Testis (tissue), 2 donors: ENCODE measurements at regions not wholly inside any gene's neighbourhood (a gene's known extent, or its start where the extent isn't known, plus 50 kb on each side); places are given as distances from the start of the nearest gene placed in this dataset.
"Not testable (repeated sequence)": the region's sequence is repeated elsewhere in the genome, so short reads cannot be mapped to it uniquely, and the experiment has no call there.

Source experiments
- DNase-seq: peaks from one replicate; pipeline ENCODE4 v3.0.0-alpha.2; 2019
- H3K27ac ChIP-seq, 2 donors: fragments of 200-600 bp; sonication (generic); one replicate each; pipeline ENCODE4 v1.5.1; 2019
- H3K27me3 ChIP-seq: fragments of 200-600 bp; sonication (generic); one replicate; pipeline ENCODE4 v1.5.1; 2019
- H3K36me3 ChIP-seq: fragments of 200-600 bp; sonication (generic); one replicate; pipeline ENCODE4 v1.5.1; 2017; ENCODE audit warnings: low read depth; ENCODE audit errors: missing control alignments
- H3K4me1 ChIP-seq: fragments of 200-600 bp; sonication (generic); one replicate; pipeline ENCODE4 v1.5.1; 2019
- H3K4me3 ChIP-seq, 2 donors: fragments of 200-600 bp; sonication (generic); one replicate each; pipeline ENCODE4 v1.5.1; 2017 to 2019
- H3K9me3 ChIP-seq: fragments of 200-600 bp; sonication (generic); one replicate; pipeline ENCODE4 v1.5.1; 2017
- POLR2A ChIP-seq: fragments of 450-650 bp; IDR thresholded peaks from one replicate; pipeline ENCODE4 v1.6.1; 2017; ENCODE audit warnings: antibody characterized with exemption, mild to moderate bottlenecking, moderate library complexity
- WGBS, 2 donors: methylation state at CpG; one replicate each; pipeline ENCODE4 v1.1.5; 2018; 5-methylcytosine and 5-hydroxymethylcytosine counted together
- intact Hi-C: fragments of 100-400 bp; cut with DNase I; formaldehyde crosslinking; loops from one replicate; pipeline ENCODE4 v1.15.1; 2023; ENCODE audit warnings: low total_unique reads
- TF ChIP-seq, protein P1 (sequence below), 3 experiments: fragments of 450-650 bp in 2 of 3; fragments of 200-600 bp in 1 of 3; sonication (generic) in 1 of 3; IDR thresholded peaks; one replicate each; pipeline ENCODE4 v1.5.1; 2016 to 2019; ENCODE audit warnings: antibody characterized with exemption in 3 of 3, mild to moderate bottlenecking in 2 of 3, moderate library complexity in 1 of 3

DNA sequence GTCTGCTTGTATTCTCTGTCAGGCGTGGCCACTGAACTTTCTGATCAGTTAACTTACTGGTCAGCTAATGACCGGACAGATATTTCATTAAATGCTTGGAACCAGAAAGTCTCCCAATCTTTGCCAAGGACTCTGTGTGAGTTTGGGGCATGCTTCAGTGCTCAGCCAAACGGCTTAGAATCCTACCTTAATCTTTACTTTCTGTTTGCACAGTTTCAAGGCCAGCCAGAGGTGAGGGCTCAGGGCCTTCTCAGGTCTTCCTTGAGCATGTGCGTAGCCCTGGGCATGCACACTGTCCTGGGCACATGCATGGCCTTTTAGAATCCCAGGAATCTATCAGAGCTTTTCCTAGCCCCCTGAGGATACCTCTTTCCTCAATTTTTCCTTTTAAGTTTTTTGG lies 230.1 kb downstream of the RAB11FIP4 start:
- no peak for DNase-seq
- 55 to 65% methylated on average over 4 of the region's 4 CpGs for WGBS, 2 donors

DNA sequence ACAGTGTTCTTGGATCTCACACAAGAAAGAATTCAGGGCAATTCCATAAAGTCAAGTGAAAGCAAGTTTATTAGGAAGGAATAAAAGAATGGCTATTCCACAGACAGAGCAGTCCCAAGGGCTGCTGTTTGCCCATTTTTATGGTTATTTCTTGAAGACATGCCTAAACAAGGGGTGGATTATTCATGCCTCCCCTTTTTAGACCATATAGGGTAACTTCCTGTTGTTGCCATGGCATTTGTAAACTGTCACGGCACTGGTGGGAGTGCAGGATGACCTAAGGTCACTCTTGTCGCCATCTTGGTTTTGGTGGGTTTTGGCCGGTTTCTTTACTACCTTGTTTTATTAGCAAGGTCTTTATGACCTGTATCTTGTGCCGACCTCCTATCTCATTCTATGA lies 219.6 kb downstream of the RAB11FIP4 start:
- H3K27ac ChIP-seq, DNase-seq, H3K9me3 ChIP-seq, H3K27me3 ChIP-seq, H3K4me3 ChIP-seq, intact Hi-C loops, H3K36me3 ChIP-seq, H3K4me1 ChIP-seq: not testable (repeated sequence)
- 90 to 93% methylated on average over 4 of the region's 4 CpGs for WGBS, 2 donors

More for the DNA sequence above, 230.1 kb downstream of the RAB11FIP4 start:
- no peaks in the 10 kb centered on the region for H3K27me3 ChIP-seq
- H3K4me1 ChIP-seq, result no peaks in the 10 kb centered on the region
- no peak overlapping the region for H3K27ac ChIP-seq
- H3K9me3 ChIP-seq, result no peaks in the 10 kb centered on the region
- no peak for TF ChIP-seq POLR2A
- TF ChIP-seq, protein P1, sequence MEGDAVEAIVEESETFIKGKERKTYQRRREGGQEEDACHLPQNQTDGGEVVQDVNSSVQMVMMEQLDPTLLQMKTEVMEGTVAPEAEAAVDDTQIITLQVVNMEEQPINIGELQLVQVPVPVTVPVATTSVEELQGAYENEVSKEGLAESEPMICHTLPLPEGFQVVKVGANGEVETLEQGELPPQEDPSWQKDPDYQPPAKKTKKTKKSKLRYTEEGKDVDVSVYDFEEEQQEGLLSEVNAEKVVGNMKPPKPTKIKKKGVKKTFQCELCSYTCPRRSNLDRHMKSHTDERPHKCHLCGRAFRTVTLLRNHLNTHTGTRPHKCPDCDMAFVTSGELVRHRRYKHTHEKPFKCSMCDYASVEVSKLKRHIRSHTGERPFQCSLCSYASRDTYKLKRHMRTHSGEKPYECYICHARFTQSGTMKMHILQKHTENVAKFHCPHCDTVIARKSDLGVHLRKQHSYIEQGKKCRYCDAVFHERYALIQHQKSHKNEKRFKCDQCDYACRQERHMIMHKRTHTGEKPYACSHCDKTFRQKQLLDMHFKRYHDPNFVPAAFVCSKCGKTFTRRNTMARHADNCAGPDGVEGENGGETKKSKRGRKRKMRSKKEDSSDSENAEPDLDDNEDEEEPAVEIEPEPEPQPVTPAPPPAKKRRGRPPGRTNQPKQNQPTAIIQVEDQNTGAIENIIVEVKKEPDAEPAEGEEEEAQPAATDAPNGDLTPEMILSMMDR (IDR thresholded peaks at IDR 0.05), result no peak
- H3K36me3 ChIP-seq, result no peaks in the 10 kb centered on the region
- H3K4me3 ChIP-seq, result no peak overlapping the region
- intact Hi-C loops, result no loop called here

DNA sequence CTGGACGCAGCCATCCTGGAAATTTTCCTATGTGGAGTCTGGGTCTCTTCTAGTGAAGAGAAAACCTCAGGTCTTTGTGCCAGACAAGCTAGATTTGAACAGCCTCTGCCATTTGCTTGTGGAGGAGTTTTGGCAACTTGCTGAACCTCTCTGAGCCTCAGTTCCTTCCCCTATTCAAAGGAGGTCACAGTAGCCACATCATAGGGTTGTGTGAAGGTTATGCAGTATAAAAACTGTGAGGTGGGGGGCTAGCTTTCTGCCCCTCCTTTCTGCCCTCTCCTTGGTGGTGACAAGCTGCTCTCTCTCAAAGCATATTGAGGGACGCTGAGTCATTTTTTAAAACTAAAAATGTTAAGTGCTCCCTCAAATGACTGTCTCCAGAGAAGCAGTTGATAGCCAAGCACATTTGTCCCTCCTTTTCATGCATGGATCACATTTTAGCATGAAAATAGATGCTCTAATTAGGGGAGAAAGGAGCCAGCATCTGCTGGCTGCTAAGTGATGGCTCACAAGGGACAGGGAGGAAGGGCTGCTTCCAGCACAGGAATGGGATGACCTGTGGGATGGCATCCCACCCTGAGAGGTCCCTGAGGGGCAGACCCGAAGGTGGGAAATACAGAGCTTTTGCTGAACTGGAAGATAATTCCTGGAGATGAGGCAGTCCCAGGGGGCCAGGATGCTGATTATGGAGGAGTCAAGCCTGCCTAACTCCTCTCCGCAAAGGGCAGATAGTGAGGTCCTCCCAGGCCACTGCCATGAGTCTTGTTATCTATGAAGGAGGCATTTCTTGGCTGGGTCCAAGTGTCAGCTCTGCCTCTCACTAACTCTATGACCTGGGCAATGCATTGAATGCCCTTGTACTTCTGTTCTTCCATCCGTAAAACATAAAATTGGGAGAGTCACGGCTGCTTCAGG lies 218.8 kb downstream of the RAB11FIP4 start:
- H3K4me3 ChIP-seq, result no peak overlapping the region
- intact Hi-C loops, result no loop called here
- no peaks in the 10 kb centered on the region for H3K4me1 ChIP-seq
- no peaks in the 10 kb centered on the region for H3K27me3 ChIP-seq
- H3K9me3 ChIP-seq, result no peaks in the 10 kb centered on the region
- TF ChIP-seq POLR2A, result no peak
- 70% methylated on average over 5 to 6 of the region's 6 CpGs for WGBS, 2 donors
- H3K27ac ChIP-seq, result no peak overlapping the region
- no peaks in the 10 kb centered on the region for H3K36me3 ChIP-seq
- no peak for DNase-seq

DNA sequence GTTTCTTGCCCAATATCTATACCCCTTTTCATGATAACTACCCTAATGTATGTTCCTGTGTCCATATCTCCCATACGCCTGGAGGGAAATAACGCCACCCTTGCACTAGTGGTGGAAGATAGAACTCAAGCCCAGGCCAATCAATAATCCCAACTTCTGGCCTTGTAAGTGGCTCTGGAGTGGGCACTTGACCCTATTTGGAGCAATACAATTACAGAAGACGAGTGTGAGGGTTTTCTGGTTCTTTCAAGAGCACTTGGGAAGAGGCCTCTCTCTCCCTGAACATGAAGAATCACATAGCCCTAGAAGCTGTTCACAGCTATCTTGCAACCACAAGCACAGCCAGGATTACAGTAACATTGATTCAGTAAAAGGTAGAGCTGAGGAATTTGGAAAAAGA lies 217.9 kb downstream of the RAB11FIP4 start:
- H3K36me3 ChIP-seq, result no peaks in the 10 kb centered on the region
- H3K4me1 ChIP-seq, result no peaks in the 10 kb centered on the region
- H3K27ac ChIP-seq, result no peak overlapping the region
- intact Hi-C loops, result no loop called here
- no peak for DNase-seq
- no peaks in the 10 kb centered on the region for H3K9me3 ChIP-seq
- no peak overlapping the region for H3K4me3 ChIP-seq
- H3K27me3 ChIP-seq, result no peaks in the 10 kb centered on the region
- WGBS, 2 donors, result 85 to 100% methylated on average over 3 of the region's 3 CpGs
- TF ChIP-seq POLR2A, result no peak

DNA sequence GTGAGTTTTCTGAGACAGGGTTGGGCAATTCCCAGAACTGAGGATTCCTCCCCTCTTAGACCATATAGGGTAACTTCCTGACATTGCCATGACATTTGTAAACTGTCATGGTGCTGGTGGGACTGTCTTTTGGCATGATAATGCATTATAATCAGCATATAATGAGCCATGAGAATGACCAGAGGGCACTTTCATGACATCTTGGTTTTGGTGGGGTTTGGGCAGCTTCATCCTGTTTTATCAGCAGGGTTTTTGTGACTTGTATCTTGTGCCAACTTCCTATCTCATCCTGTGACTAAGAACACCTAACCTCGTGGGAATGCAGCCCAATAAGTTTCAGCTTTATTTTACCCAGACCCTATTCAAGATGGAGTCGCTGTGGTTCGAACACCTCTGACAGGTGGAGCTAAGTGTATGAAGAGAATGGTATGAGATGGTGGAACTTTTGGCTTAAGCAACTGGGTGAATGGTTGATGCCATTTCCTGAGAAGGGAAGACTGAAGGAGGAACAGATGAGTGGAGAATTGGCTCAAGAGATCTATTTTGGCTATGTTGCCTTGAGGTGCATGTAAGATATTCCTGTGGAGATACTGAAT lies 217.3 kb downstream of the RAB11FIP4 start:
- no peak for DNase-seq
- Histone ChIP-seq H3K27ac (no peak overlapping the region), H3K4me3 (no peak overlapping the region), H3K9me3 (no peaks in the 10 kb centered on the region), H3K27me3 (no peaks in the 10 kb centered on the region), H3K4me1 (no peaks in the 10 kb centered on the region), H3K36me3 (no peaks in the 10 kb centered on the region)
- WGBS, 2 donors, result 83 to 87% methylated on average over 3 of the region's 3 CpGs
- TF ChIP-seq, protein P1 (IDR thresholded peaks at IDR 0.05), result no peak
- intact Hi-C loops, result no loop called here

DNA sequence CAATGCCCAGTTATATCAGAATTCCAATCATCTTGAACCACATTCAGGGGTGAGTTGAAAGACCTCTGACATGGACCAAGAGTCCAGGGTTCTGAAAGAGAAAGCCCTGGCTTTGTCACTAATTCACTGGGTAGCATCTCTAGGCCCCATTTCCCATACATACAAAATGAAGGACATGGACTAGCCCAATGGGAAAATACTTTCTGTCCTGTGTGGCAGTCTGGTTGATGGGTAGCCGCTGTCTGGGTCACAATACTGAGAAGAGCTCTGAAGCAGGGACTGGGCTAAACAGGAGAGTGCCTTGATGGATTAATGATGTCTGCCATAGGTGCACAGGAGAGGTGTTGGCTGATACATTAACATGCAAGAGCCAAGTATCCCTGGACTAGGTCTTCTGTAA lies 214.3 kb downstream of the RAB11FIP4 start:
- DNase-seq, result no peak
- intact Hi-C loops, result no loop called here

More for the DNA sequence above, 214.3 kb downstream of the RAB11FIP4 start:
- Histone ChIP-seq H3K27me3 (no peaks in the 10 kb centered on the region), H3K9me3 (no peaks in the 10 kb centered on the region), H3K27ac (no peak overlapping the region), H3K4me3 (no peak overlapping the region), H3K36me3 (no peaks in the 10 kb centered on the region), H3K4me1 (no peaks in the 10 kb centered on the region)
- WGBS, 2 donors, result 91 to 100% methylated on average over 1 of the region's 1 CpG
- TF ChIP-seq POLR2A, result no peak
- TF ChIP-seq, protein P1 (IDR thresholded peaks at IDR 0.05), result no peak
